GM12878 (cell line): ENCODE measurements at regions not wholly inside any gene's neighbourhood (a gene's known extent, or its start where the extent isn't known, plus 50 kb on each side); places are given as distances from the start of the nearest gene placed in this dataset.

Experiments
- ATAC-seq: fragments of 200-7000 bp; cut with Tn5 transposase; 3 replicates; pipeline ENCODE4 v1.9.1; 2020; ENCODE audit warnings: mild to moderate bottlenecking, moderate library complexity
- BruUV-seq: library from RNA; stranded (reverse); fragments of 400-500 nt; replicated peaks from 2 replicates; lab custom pipeline; 2021; lab: Mats Ljungman, UMichigan
- CTCF ChIA-PET: fragments of 300-600 bp; sonication (Branson Sonifier 250); formaldehyde crosslinking; extraction: SDS; loops from one replicate; lab custom pipeline; 2021; ENCODE audit warnings: inconsistent platforms; lab: Yijun Ruan, JAX
- POLR2A ChIA-PET: fragments of 350-600 bp; formaldehyde crosslinking; extraction: SDS; loops from one replicate; lab custom pipeline; 2021; ENCODE audit warnings: inconsistent platforms; lab: Charles Lee
- RAD21 ChIA-PET: fragments of 300-600 bp; sonication (Branson Sonifier 250); formaldehyde crosslinking; loops from one replicate; lab custom pipeline; 2023; ENCODE audit warnings: antibody characterized with exemption; ENCODE audit not compliant: unreplicated experiment; lab: Charles Lee
- SMC1A ChIA-PET: fragments of 300-600 bp; sonication (Branson Sonifier 250); formaldehyde crosslinking; loops from one replicate; lab custom pipeline; 2023; ENCODE audit not compliant: unreplicated experiment, uncharacterized antibody; lab: Charles Lee
- DNase-seq: peaks from one replicate; pipeline ENCODE4 v3.0.0-alpha.2; 2011; ENCODE audit warnings: low read depth, low spot score
- FAIRE-seq: peaks from 3 replicates; lab custom pipeline; 2011; peaks lifted over from hg19 to GRCh38; lab: Jason Lieb, UNC
- H2AFZ ChIP-seq: 2 replicates; pipeline ENCODE4 v1.6.0; 2011; ENCODE audit warnings: low read depth, low read length, control low read depth; ENCODE audit not compliant: control insufficient read depth
- H3K27ac ChIP-seq: 2 replicates; pipeline ENCODE4 v1.5.1; 2011; ENCODE audit warnings: control low read depth; ENCODE audit not compliant: control insufficient read depth, insufficient read depth
- H3K27me3 ChIP-seq, 2 experiments: replicated peaks in 1 of 2; 2 replicates each; pipeline versions ENCODE4 v1.6.0 to v1.6.1; 2011; ENCODE audit warnings: low read length in 1 of 2; ENCODE audit not compliant: control insufficient read depth in 2 of 2, insufficient read depth in 2 of 2
- H3K36me3 ChIP-seq, 2 experiments: 2 replicates each; pipeline ENCODE4 v1.5.1; 2011; ENCODE audit warnings: low read length in 1 of 2; ENCODE audit not compliant: control insufficient read depth in 2 of 2, insufficient read depth in 2 of 2
- H3K4me1 ChIP-seq: 2 replicates; pipeline ENCODE4 v1.6.1; 2011; ENCODE audit warnings: mild to moderate bottlenecking, low read length, moderate library complexity, mixed read lengths; ENCODE audit not compliant: control insufficient read depth, insufficient read depth
- H3K4me2 ChIP-seq: 2 replicates; pipeline ENCODE4 v1.6.0; 2011; ENCODE audit warnings: control low read depth; ENCODE audit not compliant: control insufficient read depth, insufficient read depth
- H3K4me3 ChIP-seq: fragments of 200-600 bp; sonication (generic); 2 replicates; pipeline ENCODE4 v1.5.1; 2016
- H3K79me2 ChIP-seq: 2 replicates; pipeline ENCODE4 v1.6.0; 2011; ENCODE audit warnings: low read length; ENCODE audit not compliant: control insufficient read depth, insufficient read depth
- H3K9ac ChIP-seq: 2 replicates; pipeline ENCODE4 v1.8.0; 2011; ENCODE audit warnings: low read length, control low read depth, mixed read lengths; ENCODE audit not compliant: control insufficient read depth, insufficient read depth
- H3K9me3 ChIP-seq: replicated peaks from 3 replicates; pipeline ENCODE4 v1.5.1; 2011; ENCODE audit warnings: mild to moderate bottlenecking, low read length; ENCODE audit not compliant: control insufficient read depth, insufficient read depth
- H4K20me1 ChIP-seq: 2 replicates; pipeline ENCODE4 v1.6.0; 2011; ENCODE audit not compliant: control insufficient read depth, insufficient read depth
- ASH2L ChIP-seq: fragments of 300-600, 200-600 bp; sonication (generic); IDR thresholded peaks from 2 replicates; pipeline ENCODE4 v1.6.1; 2017; ENCODE audit warnings: low read depth, mild to moderate bottlenecking, borderline replicate concordance
- NFYA ChIP-seq: IDR thresholded peaks from 2 replicates; pipeline ENCODE4 v1.6.1; 2011; ENCODE audit warnings: low read depth, mild to moderate bottlenecking, low read length, improper control_type of control experiment, borderline replicate concordance
- RB1 ChIP-seq: fragments of 450-650 bp; formaldehyde crosslinking; IDR thresholded peaks from 2 replicates; pipeline ENCODE4 v1.6.1; 2017; ENCODE audit warnings: mild to moderate bottlenecking, borderline replicate concordance
- RFX5 ChIP-seq: IDR thresholded peaks from 2 replicates; pipeline ENCODE4 v1.6.1; 2011; ENCODE audit warnings: low read depth, low read length, improper control_type of control experiment
- SMC3 ChIP-seq: IDR thresholded peaks from 2 replicates; pipeline ENCODE4 v1.6.1; 2011; ENCODE audit warnings: low read length, improper control_type of control experiment, borderline replicate concordance
- SREBF2 ChIP-seq: IDR thresholded peaks from 2 replicates; pipeline ENCODE4 v1.6.1; 2012; ENCODE audit warnings: mild to moderate bottlenecking, low read length
- TBL1XR1 ChIP-seq: IDR thresholded peaks from 2 replicates; pipeline ENCODE4 v1.6.1; 2012; ENCODE audit warnings: low read depth, low read length, improper control_type of control experiment
- WGBS: methylation state at CpG from one replicate; pipeline ENCODE4 v1.1.6; 2016; ENCODE audit warnings: low lambda C conversion rate; ENCODE audit not compliant: insufficient replicate concordance, insufficient coverage; ENCODE audit errors: missing lambda C conversion rate; 5-methylcytosine and 5-hydroxymethylcytosine counted together
- in situ Hi-C: fragments of 300-500 bp; cut with MboI; formaldehyde crosslinking; loops from 9 replicates; pipeline ENCODE4 v1.14.3; 2018; ENCODE audit warnings: mixed read lengths
- intact Hi-C: fragments of 100-400 bp; cut with micrococcal nuclease; formaldehyde crosslinking; loops from one replicate; pipeline ENCODE4 v1.14.2; 2022; ENCODE audit not compliant: unreplicated experiment
- TF ChIP-seq, protein P1 (sequence below): IDR thresholded peaks from 2 replicates; pipeline ENCODE4 v1.6.1; 2012; ENCODE audit warnings: mild to moderate bottlenecking, low read depth, low read length
- TF ChIP-seq, protein P2 (sequence below): fragments of 450-650 bp; IDR thresholded peaks from 2 replicates; pipeline ENCODE4 v1.6.1; 2017; ENCODE audit warnings: mild to moderate bottlenecking, moderate library complexity

DNA sequence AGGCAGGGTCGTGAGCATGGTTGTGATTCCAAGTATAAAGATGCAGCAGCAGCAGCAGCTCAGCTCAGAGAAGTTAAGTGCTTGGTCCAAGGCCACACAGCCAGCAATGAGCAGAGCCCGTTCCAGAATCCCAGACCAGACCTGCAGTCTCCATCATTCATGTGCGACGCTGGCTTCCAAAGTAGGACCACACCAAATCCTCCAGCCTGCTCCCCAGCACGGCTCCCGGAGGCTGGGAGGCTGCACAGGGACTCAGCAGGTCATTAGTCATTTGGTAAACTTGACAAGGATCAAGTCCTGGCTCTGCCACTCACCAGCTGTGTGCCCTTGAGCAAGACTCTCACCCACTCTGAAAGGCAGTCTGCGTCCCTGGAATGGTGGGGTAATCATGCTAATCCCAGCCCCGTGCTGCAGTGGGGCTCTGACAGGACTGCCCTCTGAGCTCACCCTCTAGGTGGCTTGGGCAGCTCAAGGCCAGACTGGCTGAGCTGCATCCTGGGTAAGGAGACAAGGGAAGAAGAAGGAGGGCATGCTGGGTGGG, 95.1 kb upstream of the TMEM132E start (continued):
- TF ChIP-seq, protein P1, sequence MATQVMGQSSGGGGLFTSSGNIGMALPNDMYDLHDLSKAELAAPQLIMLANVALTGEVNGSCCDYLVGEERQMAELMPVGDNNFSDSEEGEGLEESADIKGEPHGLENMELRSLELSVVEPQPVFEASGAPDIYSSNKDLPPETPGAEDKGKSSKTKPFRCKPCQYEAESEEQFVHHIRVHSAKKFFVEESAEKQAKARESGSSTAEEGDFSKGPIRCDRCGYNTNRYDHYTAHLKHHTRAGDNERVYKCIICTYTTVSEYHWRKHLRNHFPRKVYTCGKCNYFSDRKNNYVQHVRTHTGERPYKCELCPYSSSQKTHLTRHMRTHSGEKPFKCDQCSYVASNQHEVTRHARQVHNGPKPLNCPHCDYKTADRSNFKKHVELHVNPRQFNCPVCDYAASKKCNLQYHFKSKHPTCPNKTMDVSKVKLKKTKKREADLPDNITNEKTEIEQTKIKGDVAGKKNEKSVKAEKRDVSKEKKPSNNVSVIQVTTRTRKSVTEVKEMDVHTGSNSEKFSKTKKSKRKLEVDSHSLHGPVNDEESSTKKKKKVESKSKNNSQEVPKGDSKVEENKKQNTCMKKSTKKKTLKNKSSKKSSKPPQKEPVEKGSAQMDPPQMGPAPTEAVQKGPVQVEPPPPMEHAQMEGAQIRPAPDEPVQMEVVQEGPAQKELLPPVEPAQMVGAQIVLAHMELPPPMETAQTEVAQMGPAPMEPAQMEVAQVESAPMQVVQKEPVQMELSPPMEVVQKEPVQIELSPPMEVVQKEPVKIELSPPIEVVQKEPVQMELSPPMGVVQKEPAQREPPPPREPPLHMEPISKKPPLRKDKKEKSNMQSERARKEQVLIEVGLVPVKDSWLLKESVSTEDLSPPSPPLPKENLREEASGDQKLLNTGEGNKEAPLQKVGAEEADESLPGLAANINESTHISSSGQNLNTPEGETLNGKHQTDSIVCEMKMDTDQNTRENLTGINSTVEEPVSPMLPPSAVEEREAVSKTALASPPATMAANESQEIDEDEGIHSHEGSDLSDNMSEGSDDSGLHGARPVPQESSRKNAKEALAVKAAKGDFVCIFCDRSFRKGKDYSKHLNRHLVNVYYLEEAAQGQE: no peak

DNA sequence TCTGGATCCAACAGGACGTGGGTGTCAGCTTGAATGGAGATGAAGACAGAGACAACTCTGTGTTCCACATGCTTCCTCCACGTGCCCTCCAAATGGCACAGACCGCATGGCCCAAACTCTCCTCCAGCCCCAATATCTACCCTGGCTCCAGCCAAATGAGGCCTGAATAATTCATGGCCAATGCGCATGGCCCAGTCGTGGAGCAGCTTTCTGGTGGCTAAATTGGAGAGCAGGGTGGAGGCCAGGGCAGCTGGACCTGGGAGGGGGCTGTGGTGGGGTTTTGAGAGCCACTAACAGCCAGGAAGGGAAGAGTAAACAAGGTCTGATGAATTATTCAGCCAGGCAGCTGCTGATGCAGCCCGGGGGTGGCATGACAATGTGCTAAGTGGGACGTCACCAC, 96.7 kb upstream of the TMEM132E start:
- H3K36me3 ChIP-seq: no peaks in the 10 kb centered on the region
- no peak for FAIRE-seq
- POLR2A ChIA-PET: no interaction called here

More for the DNA sequence above, 96.7 kb upstream of the TMEM132E start:
- CTCF ChIA-PET: no interaction called here
- no peaks in the 10 kb centered on the region for H3K9me3 ChIP-seq
- no peak for DNase-seq
- BruUV-seq: no TSS peak
- RAD21 ChIA-PET: no interaction called here
- no peaks in the 10 kb centered on the region for H3K4me1 ChIP-seq
- H3K27me3 ChIP-seq: peaks cover 1 to 2% of the 10 kb centered on the region in 2 experiments; a peak in 2 of 4 replicates
- H2AFZ ChIP-seq: no peak overlapping the region
- no peak overlapping the region for H3K27ac ChIP-seq
- H3K4me3 ChIP-seq: no peak overlapping the region
- TF ChIP-seq SMC3 (no peak), TBL1XR1 (no peak), RB1 (no peak), RFX5 (no peak), ASH2L (no peak), SREBF2 (no peak), NFYA (no peak)
- TF ChIP-seq, protein P2, sequence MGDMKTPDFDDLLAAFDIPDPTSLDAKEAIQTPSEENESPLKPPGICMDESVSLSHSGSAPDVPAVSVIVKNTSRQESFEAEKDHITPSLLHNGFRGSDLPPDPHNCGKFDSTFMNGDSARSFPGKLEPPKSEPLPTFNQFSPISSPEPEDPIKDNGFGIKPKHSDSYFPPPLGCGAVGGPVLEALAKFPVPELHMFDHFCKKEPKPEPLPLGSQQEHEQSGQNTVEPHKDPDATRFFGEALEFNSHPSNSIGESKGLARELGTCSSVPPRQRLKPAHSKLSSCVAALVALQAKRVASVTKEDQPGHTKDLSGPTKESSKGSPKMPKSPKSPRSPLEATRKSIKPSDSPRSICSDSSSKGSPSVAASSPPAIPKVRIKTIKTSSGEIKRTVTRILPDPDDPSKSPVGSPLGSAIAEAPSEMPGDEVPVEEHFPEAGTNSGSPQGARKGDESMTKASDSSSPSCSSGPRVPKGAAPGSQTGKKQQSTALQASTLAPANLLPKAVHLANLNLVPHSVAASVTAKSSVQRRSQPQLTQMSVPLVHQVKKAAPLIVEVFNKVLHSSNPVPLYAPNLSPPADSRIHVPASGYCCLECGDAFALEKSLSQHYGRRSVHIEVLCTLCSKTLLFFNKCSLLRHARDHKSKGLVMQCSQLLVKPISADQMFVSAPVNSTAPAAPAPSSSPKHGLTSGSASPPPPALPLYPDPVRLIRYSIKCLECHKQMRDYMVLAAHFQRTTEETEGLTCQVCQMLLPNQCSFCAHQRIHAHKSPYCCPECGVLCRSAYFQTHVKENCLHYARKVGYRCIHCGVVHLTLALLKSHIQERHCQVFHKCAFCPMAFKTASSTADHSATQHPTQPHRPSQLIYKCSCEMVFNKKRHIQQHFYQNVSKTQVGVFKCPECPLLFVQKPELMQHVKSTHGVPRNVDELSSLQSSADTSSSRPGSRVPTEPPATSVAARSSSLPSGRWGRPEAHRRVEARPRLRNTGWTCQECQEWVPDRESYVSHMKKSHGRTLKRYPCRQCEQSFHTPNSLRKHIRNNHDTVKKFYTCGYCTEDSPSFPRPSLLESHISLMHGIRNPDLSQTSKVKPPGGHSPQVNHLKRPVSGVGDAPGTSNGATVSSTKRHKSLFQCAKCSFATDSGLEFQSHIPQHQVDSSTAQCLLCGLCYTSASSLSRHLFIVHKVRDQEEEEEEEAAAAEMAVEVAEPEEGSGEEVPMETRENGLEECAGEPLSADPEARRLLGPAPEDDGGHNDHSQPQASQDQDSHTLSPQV: no peak
- WGBS: 11% methylated on average over 7 of the region's 7 CpGs
- H3K4me2 ChIP-seq: no peak overlapping the region
- H3K79me2 ChIP-seq: no peaks in the 10 kb centered on the region
- SMC1A ChIA-PET: no interaction called here
- no peak overlapping the region for H3K9ac ChIP-seq
- H4K20me1 ChIP-seq: no peaks in the 10 kb centered on the region
- in situ Hi-C loops: no loop called here
- no peak for ATAC-seq
- intact Hi-C loops: no loop called here
